Choroid plexus epithelial cell (primary cell): ENCODE measurements at regions not wholly inside any gene's neighbourhood (a gene's known extent, or its start where the extent isn't known, plus 50 kb on each side); places are given as distances from the start of the nearest gene placed in this dataset.

Experiments
- DNase-seq: peaks from one replicate; pipeline ENCODE4 v3.0.0-alpha.2; 2010; ENCODE audit warnings: low read depth
- H3K4me3 ChIP-seq: 2 replicates; pipeline ENCODE4 v1.5.1; 2011; ENCODE audit warnings: low read depth, mild to moderate bottlenecking, control low read depth, low read length, moderate library complexity
- TF ChIP-seq, protein P1 (sequence below): conservative IDR thresholded peaks from 2 replicates; pipeline ENCODE4 v1.5.1; 2011; ENCODE audit warnings: low read depth, mild to moderate bottlenecking, control low read depth, inconsistent platforms, low read length, moderate library complexity

- DNase-seq: peak; percentile 79
- H3K4me3 ChIP-seq: no peak overlapping the region
- TF ChIP-seq, protein P1, sequence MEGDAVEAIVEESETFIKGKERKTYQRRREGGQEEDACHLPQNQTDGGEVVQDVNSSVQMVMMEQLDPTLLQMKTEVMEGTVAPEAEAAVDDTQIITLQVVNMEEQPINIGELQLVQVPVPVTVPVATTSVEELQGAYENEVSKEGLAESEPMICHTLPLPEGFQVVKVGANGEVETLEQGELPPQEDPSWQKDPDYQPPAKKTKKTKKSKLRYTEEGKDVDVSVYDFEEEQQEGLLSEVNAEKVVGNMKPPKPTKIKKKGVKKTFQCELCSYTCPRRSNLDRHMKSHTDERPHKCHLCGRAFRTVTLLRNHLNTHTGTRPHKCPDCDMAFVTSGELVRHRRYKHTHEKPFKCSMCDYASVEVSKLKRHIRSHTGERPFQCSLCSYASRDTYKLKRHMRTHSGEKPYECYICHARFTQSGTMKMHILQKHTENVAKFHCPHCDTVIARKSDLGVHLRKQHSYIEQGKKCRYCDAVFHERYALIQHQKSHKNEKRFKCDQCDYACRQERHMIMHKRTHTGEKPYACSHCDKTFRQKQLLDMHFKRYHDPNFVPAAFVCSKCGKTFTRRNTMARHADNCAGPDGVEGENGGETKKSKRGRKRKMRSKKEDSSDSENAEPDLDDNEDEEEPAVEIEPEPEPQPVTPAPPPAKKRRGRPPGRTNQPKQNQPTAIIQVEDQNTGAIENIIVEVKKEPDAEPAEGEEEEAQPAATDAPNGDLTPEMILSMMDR: no peak
These were observed 429.1 kb upstream of the INTU start for GRCh38 chr4:127203562-127204200.

DNA sequence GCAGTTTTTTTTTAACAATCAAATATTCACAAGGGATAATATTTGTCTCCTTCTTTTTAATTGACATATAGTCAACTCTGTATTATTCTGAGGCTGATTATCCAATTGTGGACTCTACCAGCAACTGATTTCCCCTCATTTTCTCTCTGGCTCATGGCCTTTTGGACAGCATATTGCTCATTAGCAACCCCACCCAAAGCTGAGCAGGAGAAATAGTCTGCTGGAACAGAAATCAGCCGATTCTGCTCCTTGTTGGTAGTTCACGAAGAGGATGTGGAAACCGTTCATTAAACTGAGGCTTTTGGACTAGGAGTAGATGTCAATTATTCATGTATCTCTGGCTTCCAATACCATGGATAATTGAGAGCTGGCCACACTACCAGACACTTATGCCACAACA, 428.4 kb upstream of the INTU start:
- H3K4me3 ChIP-seq: no peak overlapping the region
- TF ChIP-seq, protein P1: no peak
- no peak for DNase-seq

DNA sequence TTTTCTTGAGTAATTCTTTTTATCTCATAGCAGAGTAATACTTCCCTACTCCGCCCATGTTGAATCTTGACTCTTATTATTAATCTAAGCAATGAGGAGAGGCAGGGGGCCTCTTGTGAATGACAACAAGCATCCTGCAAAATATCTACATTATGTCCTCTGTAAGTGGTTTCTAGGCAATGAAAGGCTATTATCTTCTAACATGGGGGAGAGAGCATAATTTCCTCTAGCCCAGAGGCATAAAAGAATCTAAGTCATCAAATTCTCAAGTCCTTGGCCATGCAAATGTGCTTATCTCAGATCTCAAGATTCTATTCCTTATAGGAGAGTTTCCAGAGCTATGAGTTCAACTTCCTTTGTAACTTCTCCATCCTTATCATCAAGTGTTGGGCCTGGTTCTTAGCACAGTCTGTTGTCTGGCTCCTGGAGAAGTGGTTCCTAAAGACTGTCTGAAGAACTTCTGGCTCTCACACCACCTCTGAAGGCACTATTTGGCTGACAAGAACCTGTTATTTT, 423.1 kb upstream of the INTU start:
- no peak for DNase-seq
- TF ChIP-seq, protein P1: no peak
- no peak overlapping the region for H3K4me3 ChIP-seq

GRCh38 chr4:127210893-127211649, 421.7 kb upstream of the INTU start:
- H3K4me3 ChIP-seq: no peak overlapping the region
- TF ChIP-seq, protein P1: no peak
- no peak for DNase-seq

- DNase-seq: peak; percentile 28
- H3K4me3 ChIP-seq: no peak overlapping the region
- TF ChIP-seq, protein P1: no peak
These were observed 420.9 kb upstream of the INTU start for GRCh38 chr4:127211650-127212560.

- TF ChIP-seq, protein P1: no peak
- H3K4me3 ChIP-seq: no peak overlapping the region
- DNase-seq: no peak
These were observed 420.1 kb upstream of the INTU start for GRCh38 chr4:127212701-127213100.
